GM21447 (cell line): ENCODE measurements at regions not wholly inside any gene's neighbourhood (a gene's known extent, or its start where the extent isn't known, plus 50 kb on each side); places are given as distances from the start of the nearest gene placed in this dataset.
"Not testable (repeated sequence)": the region's sequence is repeated elsewhere in the genome, so short reads cannot be mapped to it uniquely, and the experiment has no call there.

Source experiments
- ATAC-seq: cut with Tn5 transposase; IDR thresholded peaks from one replicate; pipeline ENCODE4 v1.9.1; 2021; ENCODE audit not compliant: unreplicated experiment

DNA sequence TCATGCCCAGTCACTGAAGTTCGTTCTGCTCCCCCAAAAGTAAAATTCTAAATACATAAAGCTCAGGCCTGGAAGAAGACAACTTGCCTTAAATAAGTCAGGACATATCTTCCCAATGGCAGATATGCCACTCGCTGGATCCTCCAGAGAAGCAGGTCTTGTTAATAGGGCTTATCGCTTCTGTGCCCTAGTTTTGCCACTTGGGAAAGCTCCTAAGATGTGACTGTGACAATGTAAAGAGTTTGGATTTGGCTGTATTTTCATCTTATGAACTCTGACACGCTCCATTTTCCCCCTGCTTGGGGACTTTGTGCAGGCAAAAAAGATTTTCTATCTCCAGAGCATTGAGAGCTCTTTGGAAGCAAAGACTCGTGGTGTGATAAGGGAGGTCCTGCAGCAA is 279.9 kb downstream of the WDR11 start:
- ATAC-seq = no peak

DNA sequence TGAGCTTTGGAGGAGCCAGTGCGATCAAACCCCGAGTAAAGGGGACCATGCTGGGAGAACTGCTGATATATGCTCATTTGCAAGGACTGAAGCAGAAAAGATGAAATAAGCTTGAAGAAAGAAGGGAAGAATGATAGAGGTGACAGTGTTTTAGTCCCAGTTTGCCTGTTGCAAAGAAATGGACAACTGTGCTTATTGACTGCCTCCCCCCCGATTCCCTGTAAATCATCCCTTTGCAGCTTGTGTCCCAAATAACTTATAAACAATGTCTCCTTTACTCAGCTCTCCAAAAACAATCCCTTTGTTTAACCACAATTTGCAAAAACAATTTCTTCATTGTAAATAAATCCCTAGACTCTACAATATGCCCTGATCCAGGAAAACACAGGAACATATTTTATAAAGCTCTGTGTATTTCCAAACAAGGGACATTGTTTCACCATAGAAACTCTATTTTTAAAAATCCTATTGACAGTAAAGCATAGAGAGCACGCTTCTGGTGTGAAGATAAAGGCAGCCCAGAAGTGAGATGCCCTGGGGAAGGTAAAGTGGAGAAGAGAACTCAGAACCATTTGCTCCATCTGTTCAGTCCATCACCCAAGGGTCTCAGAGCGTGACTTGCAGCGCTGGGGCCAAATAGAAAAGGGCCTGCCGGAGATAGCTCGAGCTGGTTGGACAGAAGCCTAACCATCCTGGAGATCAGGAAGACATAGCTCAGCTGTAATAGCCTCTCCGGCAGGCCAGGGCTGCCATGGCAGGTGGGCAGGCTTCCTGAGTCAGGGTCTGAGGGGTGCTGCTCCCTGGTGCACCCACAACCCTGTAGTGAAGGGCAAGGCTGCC is 280.5 kb downstream of the WDR11 start:
- ATAC-seq = no peak

DNA sequence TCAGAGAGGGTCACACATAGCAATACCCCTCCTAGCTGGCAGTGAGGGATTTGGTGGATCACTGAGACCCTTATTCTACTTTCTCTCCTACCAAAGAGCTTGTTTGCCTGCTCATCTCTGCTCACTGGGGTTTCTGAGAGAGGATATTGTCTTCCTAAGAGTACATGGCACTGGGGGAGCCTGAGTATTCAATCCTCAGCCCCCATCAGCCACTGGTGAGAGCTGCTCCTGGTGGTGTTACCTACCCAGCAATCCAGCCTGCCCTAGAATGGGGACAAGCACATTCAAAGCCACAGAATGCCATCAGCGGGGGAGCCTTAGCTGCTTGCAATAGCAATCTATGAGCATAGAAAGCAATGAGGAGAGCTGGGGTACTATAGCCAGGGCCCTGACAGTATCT is 281.1 kb downstream of the WDR11 start:
- ATAC-seq = no peak

DNA sequence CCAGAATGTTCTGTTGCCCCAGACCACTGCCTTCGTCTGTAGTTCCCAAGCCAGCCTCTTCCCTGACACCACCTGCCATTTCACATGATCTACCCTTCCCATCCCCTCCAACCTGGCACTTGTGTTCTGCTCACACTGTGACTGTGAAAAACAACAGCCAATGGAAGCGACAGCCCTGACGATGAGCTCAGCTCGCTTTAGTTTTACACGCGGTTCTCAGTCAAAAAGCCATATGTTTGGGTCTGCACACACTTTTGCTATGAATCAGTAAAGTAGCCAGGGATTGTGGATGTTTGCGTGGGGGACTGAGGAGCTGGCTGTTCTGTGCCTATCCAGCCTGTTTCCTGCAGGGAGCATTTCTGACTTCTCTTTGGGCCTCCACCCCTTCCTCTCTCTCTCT is 282.7 kb downstream of the WDR11 start:
- no peak for ATAC-seq

DNA sequence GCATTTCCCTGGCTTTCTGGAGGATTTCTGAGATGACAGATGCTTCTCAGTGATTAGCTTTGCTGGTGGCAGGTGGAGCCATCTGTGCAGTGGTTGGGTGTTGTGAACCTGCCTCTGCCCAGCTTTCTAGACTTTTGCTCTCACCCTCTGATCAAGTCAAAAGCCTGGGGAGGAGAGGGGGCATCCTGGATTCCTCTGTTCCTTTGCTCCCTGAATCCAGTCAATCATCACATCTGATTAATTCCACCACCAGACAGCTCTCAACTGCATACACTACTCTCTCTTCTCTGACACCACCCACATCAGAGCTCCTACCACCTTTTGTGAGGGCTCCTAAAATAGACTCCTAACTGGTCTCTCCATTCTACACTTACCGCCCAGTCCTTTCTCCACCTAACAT is 283.5 kb downstream of the WDR11 start:
- no peak for ATAC-seq

DNA sequence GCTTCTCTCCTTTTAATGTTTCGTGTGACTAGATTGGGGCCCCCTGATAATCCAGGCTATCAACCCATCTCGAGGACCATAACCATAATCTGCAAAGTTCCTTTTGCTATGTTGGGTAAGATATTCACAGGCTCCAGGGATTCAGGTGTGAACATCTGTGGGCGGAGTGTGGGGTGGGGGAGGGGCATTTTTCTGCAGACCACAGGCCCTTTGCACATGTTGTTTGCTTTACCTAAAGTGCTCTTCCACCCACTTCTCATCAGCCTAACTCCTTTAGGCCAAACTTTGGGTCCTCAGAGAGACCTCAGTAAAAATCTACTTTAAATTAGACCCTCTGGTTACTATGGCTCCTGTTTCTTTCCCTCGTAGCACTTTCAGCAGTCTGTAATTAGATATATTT is 284.4 kb downstream of the WDR11 start:
- no peak for ATAC-seq

DNA sequence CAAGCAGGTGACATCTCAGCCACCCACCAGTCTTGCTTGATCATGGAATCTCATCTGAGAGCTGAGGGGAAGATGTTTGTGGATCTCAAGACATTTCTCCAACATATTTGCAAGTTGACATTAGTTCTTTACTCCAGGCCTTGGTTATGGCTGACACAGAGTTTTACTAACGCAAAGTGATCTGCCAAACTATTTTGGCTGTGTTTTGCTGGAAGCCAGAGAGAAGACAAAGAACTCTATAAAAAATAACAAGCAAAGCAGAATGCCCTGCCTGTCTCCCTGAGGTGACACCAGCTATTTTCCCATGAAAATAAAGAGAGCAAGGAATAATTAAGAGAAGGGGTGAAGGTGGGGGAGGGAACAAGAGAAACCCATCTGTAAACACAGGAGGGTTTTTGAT is 286.4 kb downstream of the WDR11 start:
- ATAC-seq = no peak

DNA sequence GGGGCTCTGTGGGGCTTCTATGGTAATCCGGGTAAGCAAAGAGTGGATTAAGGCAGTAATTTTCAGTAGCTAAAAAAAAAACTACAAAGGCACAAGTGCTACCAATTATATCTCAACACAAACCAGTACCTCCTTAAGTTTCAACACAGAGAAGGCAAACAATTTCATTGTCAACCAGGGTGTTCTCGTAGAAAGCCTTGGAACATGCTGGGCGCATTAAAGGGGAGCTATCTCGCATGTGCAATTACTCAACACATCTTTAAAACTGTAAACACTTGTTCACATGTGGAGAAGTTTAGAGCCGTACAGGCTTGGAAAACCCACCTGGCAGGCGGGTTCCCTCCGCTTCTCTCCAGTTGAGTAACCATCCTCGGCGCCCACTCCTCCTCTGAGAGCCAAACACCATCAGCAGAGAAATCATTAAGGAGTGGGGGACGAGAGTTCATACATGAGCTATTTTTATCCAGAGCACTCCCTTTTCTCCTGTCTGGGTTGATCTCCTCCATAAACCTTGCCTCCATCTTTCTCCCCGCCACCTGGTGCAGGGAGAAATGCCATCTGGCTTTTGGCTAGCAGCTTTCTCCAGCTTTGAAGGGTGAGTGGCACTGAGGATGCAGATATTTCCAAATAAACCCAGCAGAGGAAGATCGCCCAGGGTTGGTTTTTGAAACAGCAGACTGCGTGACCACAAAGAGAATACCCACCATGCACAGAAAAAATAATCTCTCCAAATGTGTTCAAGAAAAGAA is 287.1 kb downstream of the WDR11 start:
- no peak for ATAC-seq

DNA sequence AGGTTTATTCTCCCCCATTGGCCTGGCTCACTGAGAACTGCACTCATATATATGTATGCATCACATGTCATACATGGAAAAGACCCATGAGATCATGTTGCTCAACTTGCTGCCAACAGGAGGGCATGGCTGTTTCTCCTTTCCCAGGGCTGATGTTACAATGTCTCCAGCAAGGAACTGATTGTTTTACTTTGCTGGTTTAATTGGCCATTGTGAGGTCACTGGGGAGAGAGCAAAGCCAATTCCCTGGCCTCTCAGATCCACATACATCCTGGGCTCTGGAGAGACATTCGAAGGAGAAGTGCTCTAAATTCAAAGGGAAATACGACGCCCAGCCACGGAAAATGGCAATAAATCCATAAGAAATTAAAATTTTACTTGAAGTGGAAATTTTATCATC is 287.8 kb downstream of the WDR11 start:
- no peak for ATAC-seq

DNA sequence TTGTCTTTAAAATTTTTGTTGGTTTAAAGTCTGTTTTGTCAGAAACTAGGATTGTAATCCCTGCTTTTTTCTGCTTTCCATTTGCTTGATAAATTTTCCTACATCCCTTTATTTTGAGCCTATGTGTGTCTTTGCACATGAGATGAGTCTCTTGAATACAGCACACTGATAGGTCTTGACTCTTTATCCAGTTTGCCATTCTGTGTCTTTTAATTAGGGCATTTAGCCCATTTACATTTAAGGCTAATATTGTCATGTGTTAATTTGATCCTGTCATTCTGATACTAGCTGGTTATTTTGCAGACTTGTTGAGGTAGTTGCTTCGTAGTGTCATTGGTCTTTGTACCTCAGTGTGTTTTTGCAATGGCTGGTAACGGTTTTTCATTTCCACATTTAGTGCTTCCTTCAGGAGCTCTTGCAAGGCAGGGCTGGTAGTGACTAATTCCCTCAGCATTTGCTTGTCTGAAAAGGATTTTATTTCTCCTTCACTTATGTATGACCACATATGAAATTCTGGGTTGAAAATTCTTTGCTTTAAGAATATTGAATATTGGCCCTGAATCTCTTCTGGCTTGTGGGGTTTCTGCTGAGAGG is 294.7 kb downstream of the WDR11 start:
- not testable (repeated sequence) for ATAC-seq

DNA sequence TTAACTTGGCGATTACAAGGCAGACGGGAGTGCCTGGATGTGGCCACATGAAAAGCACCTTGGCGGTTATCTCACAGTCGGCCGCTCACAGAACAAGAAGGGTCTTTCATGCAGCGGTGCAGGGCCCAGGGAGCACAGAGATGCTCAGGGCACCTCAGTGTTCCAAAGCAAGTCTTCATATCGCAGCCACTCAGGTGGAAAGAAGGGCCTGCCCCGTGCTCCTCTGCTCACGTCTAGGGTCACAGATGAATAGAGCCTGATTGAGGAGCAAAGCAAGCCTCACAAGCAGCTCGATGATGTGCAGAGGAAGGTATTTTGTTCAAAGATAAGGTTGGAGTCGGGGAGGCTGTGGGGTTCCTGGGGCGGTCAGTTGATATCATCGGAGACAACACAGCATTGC is 297.8 kb downstream of the WDR11 start:
- no peak for ATAC-seq

DNA sequence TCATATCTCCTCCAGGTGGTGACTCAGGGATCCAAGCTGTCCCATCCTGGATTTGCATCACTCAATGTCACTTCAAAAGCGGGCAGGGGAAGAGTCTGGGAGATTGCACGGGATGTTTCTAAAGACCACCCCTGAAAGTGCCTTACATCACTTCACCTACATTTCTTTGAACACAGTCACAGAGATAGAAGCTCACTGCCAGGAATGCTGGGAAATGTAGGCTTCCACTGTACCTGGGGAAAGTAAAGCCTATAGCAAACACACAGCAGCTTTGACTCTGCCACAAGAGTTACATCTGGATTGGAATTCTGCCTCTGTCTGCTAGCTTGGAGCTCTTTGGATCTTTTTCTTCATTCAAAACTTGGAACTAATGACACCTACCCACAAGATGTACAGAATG is 300.9 kb downstream of the WDR11 start:
- ATAC-seq = no peak

DNA sequence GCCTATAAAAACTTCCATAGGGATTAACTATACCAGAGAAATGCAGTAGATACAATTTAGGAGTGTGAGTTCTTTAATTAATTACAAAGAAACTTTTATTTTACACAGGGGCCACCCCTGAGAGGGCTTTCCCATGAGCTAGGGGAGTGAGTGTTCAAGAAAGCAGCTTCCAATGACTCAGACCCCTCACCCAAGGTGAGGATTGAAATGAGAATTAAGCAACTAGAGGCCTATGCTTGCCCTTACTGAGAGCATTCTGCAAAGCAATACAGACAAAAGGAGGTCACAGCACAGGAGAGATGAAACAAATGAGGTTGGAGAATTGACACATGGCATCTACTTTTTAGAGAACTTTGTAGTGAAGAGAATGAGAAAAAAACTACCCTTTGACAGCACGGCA is 301.8 kb downstream of the WDR11 start:
- no peak for ATAC-seq

DNA sequence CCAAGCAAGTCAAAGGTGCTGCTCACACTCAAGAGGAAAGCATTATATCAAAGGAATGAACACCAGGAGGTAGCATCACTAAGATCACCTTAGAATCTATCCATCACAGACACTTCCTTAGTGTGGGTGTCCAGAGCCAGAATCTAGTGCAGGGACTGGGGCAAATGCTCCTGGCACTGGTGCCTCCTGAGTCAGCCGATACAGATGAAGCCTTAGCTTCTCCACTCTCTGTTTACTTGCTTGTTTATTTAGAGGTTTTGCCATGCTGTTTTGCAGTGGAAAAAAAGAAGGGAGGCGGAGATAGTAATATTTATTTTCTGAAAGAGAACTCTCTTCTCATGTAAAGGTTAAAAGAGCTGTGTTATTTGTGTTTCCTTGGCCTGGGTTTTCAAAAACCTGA is 303.1 kb downstream of the WDR11 start:
- ATAC-seq = no peak

DNA sequence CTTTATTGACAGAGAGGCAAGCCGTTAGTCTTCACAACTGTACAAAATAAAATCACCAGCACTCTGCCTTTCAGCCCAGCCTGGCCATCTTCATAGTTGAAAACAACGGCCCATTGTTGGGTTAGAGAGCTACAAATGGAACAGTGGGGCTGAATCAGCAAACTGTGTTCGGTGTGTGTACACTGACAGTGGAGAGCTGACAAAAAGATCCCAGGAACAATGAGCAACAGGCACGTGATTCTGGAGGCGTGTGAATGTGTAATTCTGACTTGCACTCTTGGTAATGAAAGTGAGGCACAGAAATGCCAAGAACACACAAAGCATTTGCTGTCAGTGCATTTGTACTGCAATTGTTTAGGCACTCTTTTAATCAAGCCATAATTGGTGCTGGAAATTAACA is 303.7 kb downstream of the WDR11 start:
- ATAC-seq = no peak

DNA sequence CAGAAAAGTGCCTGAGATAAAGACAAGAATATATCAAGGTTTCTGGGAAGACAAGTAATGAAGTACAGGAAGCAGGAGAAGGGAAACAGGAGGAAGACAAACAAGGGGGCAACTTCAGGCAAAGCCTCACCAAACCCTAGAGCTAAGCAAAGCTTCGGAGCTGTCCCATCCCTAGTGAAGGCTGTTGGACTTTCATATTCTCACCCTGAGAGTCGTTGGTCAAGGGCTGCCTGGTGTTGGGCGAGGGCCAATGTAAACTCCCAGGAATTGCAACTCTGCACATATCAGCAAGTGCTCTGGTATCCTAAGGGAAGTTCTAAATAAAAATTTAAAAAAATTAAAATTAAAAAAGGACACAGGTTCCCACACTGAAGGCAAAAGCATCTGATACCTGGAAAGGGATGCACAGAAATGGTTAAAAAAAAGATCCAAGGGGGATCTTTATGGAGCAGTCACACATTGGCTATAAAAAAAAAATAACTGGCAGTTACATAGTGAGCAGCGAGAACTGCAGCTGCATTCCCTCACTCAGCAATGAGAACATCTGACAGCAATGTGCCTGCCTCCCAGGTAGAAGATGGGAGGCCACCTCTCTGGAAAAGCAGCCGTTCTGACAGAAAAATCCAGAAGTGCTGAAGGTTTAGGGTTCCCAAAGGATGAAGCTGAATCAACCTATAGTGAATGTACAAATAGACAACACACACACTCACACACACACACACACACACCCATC is 304.7 kb downstream of the WDR11 start:
- no peak for ATAC-seq

DNA sequence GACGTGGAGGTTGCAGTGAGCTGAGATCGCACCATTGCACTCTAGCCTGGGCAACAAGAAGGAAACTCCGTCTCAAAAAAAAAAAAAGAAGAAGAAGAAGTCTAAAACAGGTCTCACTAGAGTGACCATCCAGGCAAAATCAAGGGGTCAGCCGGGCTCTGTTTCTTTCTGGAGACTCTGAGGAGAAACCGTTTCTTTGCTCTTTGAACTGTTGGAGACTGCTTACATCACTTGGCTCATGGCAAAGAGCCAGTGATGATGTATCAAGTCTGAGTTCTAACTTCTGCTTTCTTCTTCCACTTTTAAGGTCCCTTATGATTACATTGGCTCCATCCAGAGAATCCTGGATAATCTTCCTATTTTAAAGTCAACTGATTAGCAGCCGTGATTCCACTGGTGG is 306.8 kb downstream of the WDR11 start:
- ATAC-seq = no peak

DNA sequence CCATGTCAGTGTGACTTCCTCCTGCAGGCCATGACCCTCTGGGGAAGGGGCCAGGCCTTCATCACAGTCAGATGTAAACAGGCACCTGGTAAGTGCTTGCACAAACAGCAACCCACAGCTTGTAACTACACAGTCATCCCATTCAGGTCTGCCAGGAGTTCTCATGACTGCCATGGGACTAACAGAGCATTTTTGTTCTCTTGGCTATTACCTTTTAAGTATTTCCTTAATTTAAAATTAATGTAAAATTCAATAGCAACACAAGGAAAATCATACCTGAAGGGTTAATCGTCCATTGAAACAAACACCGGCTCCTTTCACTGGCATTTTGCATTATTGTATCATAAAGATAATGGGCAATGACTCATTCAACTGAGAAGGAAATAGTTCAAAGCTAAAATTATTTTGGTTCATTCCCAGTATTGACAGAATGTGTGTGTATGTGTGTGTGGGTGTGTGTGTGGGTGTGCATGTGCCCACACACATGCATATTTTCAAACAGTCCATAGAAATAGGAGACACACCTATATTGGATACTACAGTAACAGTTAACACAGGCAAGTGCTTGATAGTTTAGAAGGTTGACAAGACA is 307.9 kb downstream of the WDR11 start:
- no peak for ATAC-seq

DNA sequence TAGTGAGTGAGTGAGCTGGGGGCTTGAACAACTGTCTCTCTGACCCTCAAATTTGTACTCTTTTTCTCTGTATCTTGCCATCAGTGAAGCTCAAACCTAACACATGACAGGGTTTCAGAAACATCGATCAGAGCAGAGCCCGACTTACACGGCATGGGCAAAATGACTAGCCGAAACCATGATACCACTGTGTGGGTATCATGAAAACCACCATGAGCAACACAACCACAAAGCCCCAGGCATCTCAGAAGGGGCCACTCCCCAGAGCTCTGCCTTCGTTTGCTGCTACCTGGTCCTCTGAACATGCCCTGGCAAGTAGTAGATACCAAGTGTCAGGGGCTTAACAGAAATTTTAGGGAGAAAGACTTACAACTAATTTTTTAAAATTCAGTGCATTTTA is 308.5 kb downstream of the WDR11 start:
- no peak for ATAC-seq

DNA sequence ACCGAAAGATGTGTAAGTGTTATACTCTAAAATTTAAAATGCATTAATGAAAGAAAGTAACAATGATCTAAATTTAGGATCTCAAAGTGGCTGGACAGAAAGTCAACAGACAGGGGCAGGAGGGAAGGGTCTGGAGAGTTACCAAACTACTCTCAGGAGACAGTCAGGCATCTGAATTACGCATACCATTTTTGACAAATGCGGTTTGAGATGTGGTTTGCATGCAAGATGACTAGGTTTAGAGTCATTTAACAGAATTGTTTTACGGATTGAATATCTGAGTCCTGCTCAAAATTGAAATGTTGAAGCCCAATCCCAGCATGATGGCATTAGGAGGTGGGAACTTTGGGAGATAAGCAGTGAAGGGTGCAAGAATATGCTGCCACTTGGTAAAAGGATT is 314.1 kb downstream of the WDR11 start:
- ATAC-seq = no peak
